ENCODE measurements at regions not wholly inside any gene's neighbourhood (a gene's known extent, or its start where the extent isn't known, plus 50 kb on each side); places are given as distances from the start of the nearest gene placed in this dataset.

GRCh38 chr6:97689078-97689754 lies 406.2 kb upstream of the MMS22L start:
- H3K27me3 ChIP-seq (ENCODE audit: control insufficient read depth, insufficient read depth, low read length) = no peaks in the 10 kb centered on the region
- H3K9me3 ChIP-seq (ENCODE audit: control insufficient read depth, low read depth, low read length) = no peaks in the 10 kb centered on the region
- H3K4me3 ChIP-seq (ENCODE audit: low read length) = no peak overlapping the region
- no peak overlapping the region for H3K27ac ChIP-seq (ENCODE audit: low read length)
- peaks cover 3% of the 10 kb centered on the region for H3K4me1 ChIP-seq (ENCODE audit: control insufficient read depth, low read depth, low read length)
- H3K9ac ChIP-seq (ENCODE audit: low read length) = no peak overlapping the region
- no peaks in the 10 kb centered on the region for H3K36me3 ChIP-seq (ENCODE audit: control insufficient read depth, low read depth, low read length)

GRCh38 chr6:97697456-97697855 lies 414.4 kb upstream of the MMS22L start:
- no peak overlapping the region for H3K9ac ChIP-seq (ENCODE audit: low read length)
- no peaks in the 10 kb centered on the region for H3K27me3 ChIP-seq (ENCODE audit: control insufficient read depth, insufficient read depth, low read length)
- H3K27ac ChIP-seq (ENCODE audit: low read length) = no peak overlapping the region
- H3K4me3 ChIP-seq (ENCODE audit: low read length) = no peak overlapping the region
- no peaks in the 10 kb centered on the region for H3K36me3 ChIP-seq (ENCODE audit: control insufficient read depth, low read depth, low read length)
- no peaks in the 10 kb centered on the region for H3K4me1 ChIP-seq (ENCODE audit: control insufficient read depth, low read depth, low read length)
- H3K9me3 ChIP-seq (ENCODE audit: control insufficient read depth, low read depth, low read length) = no peaks in the 10 kb centered on the region

GRCh38 chr6:97701801-97702200 lies 418.8 kb upstream of the MMS22L start:
- Histone ChIP-seq H3K9me3 (ENCODE audit: control insufficient read depth, low read depth, low read length) (no peaks in the 10 kb centered on the region), H3K36me3 (ENCODE audit: control insufficient read depth, low read depth, low read length) (no peaks in the 10 kb centered on the region), H3K27ac (ENCODE audit: low read length) (no peak overlapping the region), H3K4me1 (ENCODE audit: control insufficient read depth, low read depth, low read length) (peaks cover 5% of the 10 kb centered on the region), H3K27me3 (ENCODE audit: control insufficient read depth, insufficient read depth, low read length) (no peaks in the 10 kb centered on the region), H3K4me3 (ENCODE audit: low read length) (no peak overlapping the region), H3K9ac (ENCODE audit: low read length) (no peak overlapping the region)

GRCh38 chr6:97702248-97702647 lies 419.2 kb upstream of the MMS22L start:
- H3K4me1 ChIP-seq (ENCODE audit: control insufficient read depth, low read depth, low read length) = peaks cover 5% of the 10 kb centered on the region
- H3K36me3 ChIP-seq (ENCODE audit: control insufficient read depth, low read depth, low read length) = no peaks in the 10 kb centered on the region
- H3K9me3 ChIP-seq (ENCODE audit: control insufficient read depth, low read depth, low read length) = no peaks in the 10 kb centered on the region
- H3K4me3 ChIP-seq (ENCODE audit: low read length) = no peak overlapping the region
- no peak overlapping the region for H3K9ac ChIP-seq (ENCODE audit: low read length)
- H3K27ac ChIP-seq (ENCODE audit: low read length) = no peak overlapping the region
- no peaks in the 10 kb centered on the region for H3K27me3 ChIP-seq (ENCODE audit: control insufficient read depth, insufficient read depth, low read length)

- H3K36me3 ChIP-seq (ENCODE audit: control insufficient read depth, low read depth, low read length) = no peaks in the 10 kb centered on the region
- H3K27ac ChIP-seq (ENCODE audit: low read length) = no peak overlapping the region
- H3K4me1 ChIP-seq (ENCODE audit: control insufficient read depth, low read depth, low read length) = peaks cover 5% of the 10 kb centered on the region
- H3K9me3 ChIP-seq (ENCODE audit: control insufficient read depth, low read depth, low read length) = no peaks in the 10 kb centered on the region
- H3K27me3 ChIP-seq (ENCODE audit: control insufficient read depth, insufficient read depth, low read length) = no peaks in the 10 kb centered on the region
- H3K9ac ChIP-seq (ENCODE audit: low read length) = no peak overlapping the region
- no peak overlapping the region for H3K4me3 ChIP-seq (ENCODE audit: low read length)
These were observed 420.6 kb upstream of the MMS22L start for GRCh38 chr6:97703661-97704060.

- Histone ChIP-seq H3K4me1 (ENCODE audit: control insufficient read depth, low read depth, low read length) (peaks cover 8% of the 10 kb centered on the region), H3K4me3 (ENCODE audit: low read length) (no peak overlapping the region), H3K9ac (ENCODE audit: low read length) (no peak overlapping the region)
These were observed 422.6 kb upstream of the MMS22L start for GRCh38 chr6:97705568-97705967.

GRCh38 chr6:97712751-97713150 lies 429.7 kb upstream of the MMS22L start:
- Histone ChIP-seq H3K9me3 (ENCODE audit: control insufficient read depth, low read depth, low read length) (no peaks in the 10 kb centered on the region), H3K36me3 (ENCODE audit: control insufficient read depth, low read depth, low read length) (no peaks in the 10 kb centered on the region), H3K9ac (ENCODE audit: low read length) (no peak overlapping the region), H3K27me3 (ENCODE audit: control insufficient read depth, insufficient read depth, low read length) (no peaks in the 10 kb centered on the region), H3K4me1 (ENCODE audit: control insufficient read depth, low read depth, low read length) (peaks cover 4% of the 10 kb centered on the region), H3K27ac (ENCODE audit: low read length) (no peak overlapping the region), H3K4me3 (ENCODE audit: low read length) (no peak overlapping the region)

More at GRCh38 chr6:97705568-97705967, 422.6 kb upstream of the MMS22L start:
- Histone ChIP-seq H3K36me3 (ENCODE audit: control insufficient read depth, low read depth, low read length) (no peaks in the 10 kb centered on the region), H3K27me3 (ENCODE audit: control insufficient read depth, insufficient read depth, low read length) (no peaks in the 10 kb centered on the region), H3K27ac (ENCODE audit: low read length) (no peak overlapping the region), H3K9me3 (ENCODE audit: control insufficient read depth, low read depth, low read length) (no peaks in the 10 kb centered on the region)

- H3K27me3 ChIP-seq (ENCODE audit: control insufficient read depth, insufficient read depth, low read length) = no peaks in the 10 kb centered on the region
These were observed 431.8 kb upstream of the MMS22L start for GRCh38 chr6:97714772-97715171.

GRCh38 chr6:97717086-97717485 lies 434.1 kb upstream of the MMS22L start:
- H3K27ac ChIP-seq (ENCODE audit: low read length) = no peak overlapping the region
- no peaks in the 10 kb centered on the region for H3K9me3 ChIP-seq (ENCODE audit: control insufficient read depth, low read depth, low read length)

More at GRCh38 chr6:97714772-97715171, 431.8 kb upstream of the MMS22L start:
- Histone ChIP-seq H3K36me3 (ENCODE audit: control insufficient read depth, low read depth, low read length) (no peaks in the 10 kb centered on the region), H3K27ac (ENCODE audit: low read length) (no peak overlapping the region), H3K9ac (ENCODE audit: low read length) (no peak overlapping the region), H3K9me3 (ENCODE audit: control insufficient read depth, low read depth, low read length) (no peaks in the 10 kb centered on the region), H3K4me1 (ENCODE audit: control insufficient read depth, low read depth, low read length) (peaks cover 4% of the 10 kb centered on the region), H3K4me3 (ENCODE audit: low read length) (no peak overlapping the region)

GRCh38 chr6:97726378-97726777 lies 443.4 kb upstream of the MMS22L start:
- Histone ChIP-seq H3K36me3 (ENCODE audit: control insufficient read depth, low read depth, low read length) (no peaks in the 10 kb centered on the region), H3K9me3 (ENCODE audit: control insufficient read depth, low read depth, low read length) (no peaks in the 10 kb centered on the region), H3K27ac (ENCODE audit: low read length) (no peak overlapping the region), H3K27me3 (ENCODE audit: control insufficient read depth, insufficient read depth, low read length) (no peaks in the 10 kb centered on the region), H3K9ac (ENCODE audit: low read length) (no peak overlapping the region), H3K4me3 (ENCODE audit: low read length) (no peak overlapping the region), H3K4me1 (ENCODE audit: control insufficient read depth, low read depth, low read length) (peaks cover 4% of the 10 kb centered on the region)

More at GRCh38 chr6:97717086-97717485, 434.1 kb upstream of the MMS22L start:
- no peaks in the 10 kb centered on the region for H3K27me3 ChIP-seq (ENCODE audit: control insufficient read depth, insufficient read depth, low read length)
- no peaks in the 10 kb centered on the region for H3K36me3 ChIP-seq (ENCODE audit: control insufficient read depth, low read depth, low read length)
- H3K4me1 ChIP-seq (ENCODE audit: control insufficient read depth, low read depth, low read length) = no peaks in the 10 kb centered on the region
- no peak overlapping the region for H3K9ac ChIP-seq (ENCODE audit: low read length)
- H3K4me3 ChIP-seq (ENCODE audit: low read length) = no peak overlapping the region

GRCh38 chr6:97732045-97732444 lies 449.0 kb upstream of the MMS22L start:
- Histone ChIP-seq H3K4me1 (ENCODE audit: control insufficient read depth, low read depth, low read length) (peaks cover 2% of the 10 kb centered on the region), H3K9ac (ENCODE audit: low read length) (no peak overlapping the region), H3K36me3 (ENCODE audit: control insufficient read depth, low read depth, low read length) (no peaks in the 10 kb centered on the region), H3K9me3 (ENCODE audit: control insufficient read depth, low read depth, low read length) (no peaks in the 10 kb centered on the region), H3K27me3 (ENCODE audit: control insufficient read depth, insufficient read depth, low read length) (no peaks in the 10 kb centered on the region), H3K4me3 (ENCODE audit: low read length) (no peak overlapping the region), H3K27ac (ENCODE audit: low read length) (no peak overlapping the region)

- no peak overlapping the region for H3K4me3 ChIP-seq (ENCODE audit: low read length)
- H3K36me3 ChIP-seq (ENCODE audit: control insufficient read depth, low read depth, low read length) = no peaks in the 10 kb centered on the region
- H3K27ac ChIP-seq (ENCODE audit: low read length) = no peak overlapping the region
- no peaks in the 10 kb centered on the region for H3K27me3 ChIP-seq (ENCODE audit: control insufficient read depth, insufficient read depth, low read length)
- H3K9ac ChIP-seq (ENCODE audit: low read length) = no peak overlapping the region
- H3K9me3 ChIP-seq (ENCODE audit: control insufficient read depth, low read depth, low read length) = no peaks in the 10 kb centered on the region
- H3K4me1 ChIP-seq (ENCODE audit: control insufficient read depth, low read depth, low read length) = no peaks in the 10 kb centered on the region
These were observed 474.6 kb upstream of the MMS22L start for GRCh38 chr6:97757575-97757974.

Data from iPS-18a (cell line).